Left lung (tissue), 4 donors: ENCODE measurements at regions not wholly inside any gene's neighbourhood (a gene's known extent, or its start where the extent isn't known, plus 50 kb on each side); places are given as distances from the start of the nearest gene placed in this dataset.

Experiments
- ATAC-seq: fragments of 200-7000 bp; cut with Tn5 transposase; one replicate; pipeline ENCODE4 v1.9.1; 2020; ENCODE audit warnings: moderate library complexity
- DNase-seq, 4 donors: peaks; one replicate each; pipeline ENCODE4 v3.0.0-alpha.2; 2013 to 2020
- H3K27ac ChIP-seq, 2 donors: fragments of 200-600 bp; sonication (generic) in 1 of 2; one replicate each; pipeline versions ENCODE4 v1.5.0 to v1.8.0; 2020 to 2021
- H3K27me3 ChIP-seq, 2 donors: fragments of 200-600 bp; sonication (generic) in 1 of 2; one replicate each; pipeline versions ENCODE4 v1.5.0 to v1.8.0; 2020 to 2021
- H3K36me3 ChIP-seq, 2 donors: fragments of 200-600 bp; sonication (generic) in 1 of 2; one replicate each; pipeline versions ENCODE4 v1.5.0 to v1.8.0; 2020 to 2021
- H3K4me1 ChIP-seq, 2 donors: fragments of 200-600 bp; one replicate each; pipeline ENCODE4 v1.8.0; 2021
- H3K4me3 ChIP-seq, 2 donors: fragments of 200-600 bp; sonication (generic) in 1 of 2; one replicate each; pipeline versions ENCODE4 v1.5.0 to v1.8.0; 2020 to 2021; ENCODE audit warnings: mild to moderate bottlenecking in 1 of 2
- H3K9me3 ChIP-seq, 2 donors: fragments of 200-600 bp; sonication (generic) in 1 of 2; one replicate each; pipeline versions ENCODE4 v1.5.0 to v1.8.0; 2020 to 2021
- intact Hi-C, 2 donors: fragments of 100-400 bp; cut with DNase I; formaldehyde crosslinking; loops; one replicate each; pipeline versions ENCODE4 v1.11.2 to v1.14.2; 2022
- TF ChIP-seq, protein P1 (sequence below), 2 donors: fragments of 200-600 bp; sonication (generic) in 1 of 2; IDR thresholded peaks; one replicate each; pipeline versions ENCODE4 v1.5.0 to v1.8.0; 2021; ENCODE audit warnings: antibody characterized with exemption in 2 of 2
- donor health status: DM: no; HTN: yes; CAD: no.
- donor health status: DM: no; HTN: no; CAD: no.

DNA sequence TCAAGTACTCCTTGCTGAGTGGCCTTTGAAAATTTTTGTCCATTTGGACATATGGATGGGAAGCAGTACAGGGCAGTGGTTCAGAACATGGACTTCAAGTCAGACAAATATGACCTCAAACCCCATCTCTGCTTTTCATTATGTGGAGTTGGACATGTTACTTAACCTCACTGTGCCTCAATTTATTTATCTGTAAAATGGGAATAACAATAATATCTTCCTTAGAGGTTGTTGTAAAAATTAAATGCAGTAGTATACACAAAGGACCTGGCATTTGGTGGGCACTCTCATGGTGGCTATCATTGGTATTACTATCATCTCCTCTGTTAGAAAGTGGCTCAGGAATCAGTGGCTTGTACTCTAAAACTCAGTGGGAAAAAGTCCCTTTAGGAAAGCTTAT, 204.0 kb upstream of the MYLIP start:
- Histone ChIP-seq H3K27me3 (no peaks in the 10 kb centered on the region), H3K27ac (no peak overlapping the region), H3K9me3 (no peaks in the 10 kb centered on the region), H3K36me3 (no peaks in the 10 kb centered on the region), H3K4me1 (peaks cover 0 to 9% of the 10 kb centered on the region in 2 donors), H3K4me3 (no peak overlapping the region)
- intact Hi-C loops: no loop called here
- no peak for ATAC-seq
- TF ChIP-seq, protein P1, sequence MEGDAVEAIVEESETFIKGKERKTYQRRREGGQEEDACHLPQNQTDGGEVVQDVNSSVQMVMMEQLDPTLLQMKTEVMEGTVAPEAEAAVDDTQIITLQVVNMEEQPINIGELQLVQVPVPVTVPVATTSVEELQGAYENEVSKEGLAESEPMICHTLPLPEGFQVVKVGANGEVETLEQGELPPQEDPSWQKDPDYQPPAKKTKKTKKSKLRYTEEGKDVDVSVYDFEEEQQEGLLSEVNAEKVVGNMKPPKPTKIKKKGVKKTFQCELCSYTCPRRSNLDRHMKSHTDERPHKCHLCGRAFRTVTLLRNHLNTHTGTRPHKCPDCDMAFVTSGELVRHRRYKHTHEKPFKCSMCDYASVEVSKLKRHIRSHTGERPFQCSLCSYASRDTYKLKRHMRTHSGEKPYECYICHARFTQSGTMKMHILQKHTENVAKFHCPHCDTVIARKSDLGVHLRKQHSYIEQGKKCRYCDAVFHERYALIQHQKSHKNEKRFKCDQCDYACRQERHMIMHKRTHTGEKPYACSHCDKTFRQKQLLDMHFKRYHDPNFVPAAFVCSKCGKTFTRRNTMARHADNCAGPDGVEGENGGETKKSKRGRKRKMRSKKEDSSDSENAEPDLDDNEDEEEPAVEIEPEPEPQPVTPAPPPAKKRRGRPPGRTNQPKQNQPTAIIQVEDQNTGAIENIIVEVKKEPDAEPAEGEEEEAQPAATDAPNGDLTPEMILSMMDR (IDR thresholded peaks at IDR 0.05): no peak
- DNase-seq: no peak

DNA sequence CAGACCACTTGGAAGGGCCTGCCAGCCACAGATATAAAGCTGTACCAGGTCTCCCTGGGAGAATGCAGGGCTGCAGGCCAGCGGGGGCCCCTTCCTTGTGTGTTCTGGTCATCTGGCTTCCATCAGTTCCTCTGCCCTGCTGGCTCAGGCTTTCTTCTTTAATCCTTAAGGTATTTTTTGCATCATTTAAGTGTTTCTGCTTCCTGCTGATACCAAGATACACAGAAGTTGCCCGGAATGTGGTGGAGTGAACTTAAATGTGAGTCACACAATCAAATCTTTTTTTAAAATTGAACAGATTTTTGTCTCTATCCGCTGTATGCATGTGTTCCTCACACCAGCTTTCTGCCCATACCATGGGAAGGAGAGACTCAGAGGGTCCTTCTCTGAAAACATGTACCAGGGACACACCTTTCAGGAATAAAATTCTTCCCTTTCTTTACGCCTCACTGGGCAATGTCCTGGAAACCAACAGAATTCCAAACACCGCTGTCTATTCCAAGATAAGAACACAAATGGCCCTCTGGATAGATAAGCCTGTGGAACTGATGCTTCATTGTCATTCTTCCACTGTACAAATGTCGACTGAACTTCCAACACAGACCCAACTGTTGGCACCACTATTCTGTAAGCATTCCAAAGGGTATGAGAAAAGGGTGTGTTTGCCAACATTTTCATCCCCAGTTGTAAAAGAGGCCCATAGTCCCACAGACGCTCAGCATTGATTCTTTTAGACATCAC, 206.2 kb upstream of the MYLIP start:
- DNase-seq: no peak
- Histone ChIP-seq H3K27me3 (no peaks in the 10 kb centered on the region), H3K4me1 (no peaks in the 10 kb centered on the region), H3K4me3 (no peak overlapping the region), H3K27ac (no peak overlapping the region), H3K9me3 (no peaks in the 10 kb centered on the region), H3K36me3 (no peaks in the 10 kb centered on the region)
- intact Hi-C loops: no loop called here
- ATAC-seq: no peak
- TF ChIP-seq, protein P1 (IDR thresholded peaks at IDR 0.05): no peak

DNA sequence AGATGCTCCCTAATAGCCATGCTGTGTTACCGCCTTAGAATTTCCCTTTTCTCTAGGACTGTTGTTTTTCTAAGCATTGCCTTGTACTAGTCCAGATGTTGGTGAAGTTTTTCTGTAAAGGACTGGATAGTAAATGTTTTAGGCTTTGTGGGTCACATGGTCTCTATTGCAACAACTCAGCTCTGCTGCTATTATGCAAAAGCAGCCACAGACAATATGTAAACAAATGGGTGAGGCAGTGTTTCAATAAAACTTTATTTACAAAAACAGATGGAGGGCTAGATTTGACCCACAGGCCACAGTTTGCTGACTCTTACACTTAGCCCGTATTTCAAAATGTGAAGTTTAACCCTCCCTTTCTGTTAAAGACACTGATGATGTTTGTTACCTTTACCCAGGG, 207.6 kb upstream of the MYLIP start:
- intact Hi-C loops: no loop called here
- H3K27me3 ChIP-seq: no peaks in the 10 kb centered on the region
- TF ChIP-seq, protein P1 (IDR thresholded peaks at IDR 0.05): no peak
- no peak overlapping the region for H3K27ac ChIP-seq
- ATAC-seq (no peak), DNase-seq (no peak)
- no peaks in the 10 kb centered on the region for H3K36me3 ChIP-seq
- H3K4me1 ChIP-seq: no peaks in the 10 kb centered on the region
- no peaks in the 10 kb centered on the region for H3K9me3 ChIP-seq
- no peak overlapping the region for H3K4me3 ChIP-seq

DNA sequence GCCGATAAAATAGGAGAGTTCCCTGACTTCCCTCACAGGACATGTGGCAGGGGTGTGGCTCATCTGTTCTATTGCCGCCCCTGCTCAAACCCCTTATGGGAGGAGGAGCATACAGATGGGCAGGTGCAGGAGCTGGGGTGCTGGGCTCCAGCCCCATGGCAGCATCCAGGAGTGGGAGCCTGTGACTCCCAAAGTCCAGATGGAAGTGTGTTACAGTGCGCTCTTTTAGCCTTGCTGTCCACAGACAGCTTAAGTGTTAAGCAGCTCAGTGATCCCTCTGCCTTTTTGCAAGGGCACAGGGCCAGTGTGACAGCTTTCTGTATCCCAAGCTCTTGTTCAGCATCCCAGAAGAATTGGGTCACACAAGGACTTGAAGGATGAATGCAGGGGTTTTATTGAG, 212.3 kb upstream of the MYLIP start:
- intact Hi-C loops: no loop called here
- H3K27me3 ChIP-seq: no peaks in the 10 kb centered on the region
- no peak overlapping the region for H3K27ac ChIP-seq
- no peaks in the 10 kb centered on the region for H3K9me3 ChIP-seq
- no peak overlapping the region for H3K4me3 ChIP-seq
- no peaks in the 10 kb centered on the region for H3K36me3 ChIP-seq
- no peak for DNase-seq
- TF ChIP-seq, protein P1 (IDR thresholded peaks at IDR 0.05): no peak
- no peak for ATAC-seq
- H3K4me1 ChIP-seq: no peaks in the 10 kb centered on the region

DNA sequence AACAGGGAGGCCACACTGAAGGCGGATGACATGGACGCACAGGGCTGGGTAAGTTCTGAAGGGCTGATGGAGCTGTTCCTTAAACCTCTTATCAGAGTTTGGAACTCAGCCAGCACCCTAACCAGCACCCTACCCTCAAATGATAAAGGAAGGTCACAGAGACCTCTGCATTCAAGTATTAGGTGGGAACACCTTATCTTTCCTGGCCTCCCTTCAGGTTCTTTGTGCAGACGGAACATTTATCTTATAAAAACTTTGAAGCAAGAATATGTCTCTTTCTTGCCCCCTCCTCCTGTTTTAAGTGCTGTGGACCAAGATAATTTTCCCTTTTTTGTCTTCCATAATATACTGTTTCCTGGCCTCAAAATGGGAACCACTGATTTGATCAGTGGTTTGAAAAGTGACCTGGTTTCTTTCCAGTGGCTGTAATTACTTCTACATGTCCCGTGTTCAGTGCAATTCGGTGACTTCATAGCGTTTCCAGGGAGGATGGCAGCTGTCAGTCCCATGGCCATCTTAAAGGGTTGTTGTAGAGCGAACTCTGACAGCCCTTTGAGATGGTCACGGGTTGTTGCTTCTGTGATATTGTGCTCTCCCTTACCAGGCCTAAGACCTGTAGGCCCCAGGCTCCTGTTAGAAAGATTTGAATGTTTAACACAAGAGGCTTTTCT, 213.2 kb upstream of the MYLIP start:
- no peak for DNase-seq
- no peaks in the 10 kb centered on the region for H3K9me3 ChIP-seq
- no peaks in the 10 kb centered on the region for H3K27me3 ChIP-seq
- H3K4me3 ChIP-seq: no peak overlapping the region
- no peak overlapping the region for H3K27ac ChIP-seq
- intact Hi-C loops: no loop called here
- H3K4me1 ChIP-seq: no peaks in the 10 kb centered on the region
- no peak for ATAC-seq
- TF ChIP-seq, protein P1 (IDR thresholded peaks at IDR 0.05): no peak
- H3K36me3 ChIP-seq: no peaks in the 10 kb centered on the region
